Esophagus (tissue), 2 donors: ENCODE measurements at regions not wholly inside any gene's neighbourhood (a gene's known extent, or its start where the extent isn't known, plus 50 kb on each side); places are given as distances from the start of the nearest gene placed in this dataset.

Experiments used
- H3K27ac ChIP-seq, 2 donors: one replicate each; pipeline ENCODE4 v1.5.1; 2013; ENCODE audit warnings: low read depth in 2 of 2, mild to moderate bottlenecking in 2 of 2, inconsistent platforms in 1 of 2, low read length in 1 of 2, moderate library complexity in 1 of 2
- H3K27me3 ChIP-seq, 2 donors: one replicate each; pipeline ENCODE4 v1.6.1; 2013; ENCODE audit warnings: low read length in 2 of 2, control low read depth in 1 of 2, mild to moderate bottlenecking in 1 of 2; ENCODE audit not compliant: insufficient read depth in 2 of 2, control insufficient read depth in 1 of 2
- H3K36me3 ChIP-seq, 2 donors: one replicate each; pipeline ENCODE4 v1.6.1; 2013; ENCODE audit warnings: low read length in 1 of 2; ENCODE audit not compliant: control insufficient read depth in 2 of 2, insufficient read depth in 2 of 2
- H3K4me1 ChIP-seq, 2 donors: one replicate each; pipeline ENCODE4 v1.6.1; 2013; ENCODE audit warnings: low read length in 1 of 2; ENCODE audit not compliant: control insufficient read depth in 2 of 2, insufficient read depth in 2 of 2
- H3K4me3 ChIP-seq, 2 donors: one replicate each; pipeline ENCODE4 v1.5.1; 2013; ENCODE audit warnings: low read length in 2 of 2, mild to moderate bottlenecking in 2 of 2, low read depth in 1 of 2, moderate library complexity in 1 of 2
- H3K9me3 ChIP-seq, 2 donors: one replicate each; pipeline ENCODE4 v1.6.1; 2013; ENCODE audit warnings: mild to moderate bottlenecking in 2 of 2, low read depth in 1 of 2, low read length in 1 of 2, moderate library complexity in 1 of 2; ENCODE audit not compliant: control insufficient read depth in 2 of 2, insufficient read depth in 1 of 2
- WGBS, 2 donors: extraction: QIAGEN DNeasy Blood & Tissue Kit; methylation state at CpG; one replicate each; pipeline ENCODE4 v1.1.7; 2013; 5-methylcytosine and 5-hydroxymethylcytosine counted together
- donor health status: healthy with polysubstance abuse.
- donor health status: Bipolar disorder and iron deficiency.

GRCh38 chr13:83532809-83533208 lies 349.5 kb downstream of the SLITRK1 start:
- H3K4me1 ChIP-seq = peaks cover 0 to 4% of the 10 kb centered on the region in 2 donors
- H3K9me3 ChIP-seq = peaks cover 0 to 6% of the 10 kb centered on the region in 2 donors
- no peak overlapping the region for H3K27ac ChIP-seq
- H3K4me3 ChIP-seq = no peak overlapping the region
- WGBS, 2 donors = 90 to 94% methylated on average over 12 of the region's 12 CpGs
- H3K27me3 ChIP-seq = no peaks in the 10 kb centered on the region
- H3K36me3 ChIP-seq = no peaks in the 10 kb centered on the region

- Histone ChIP-seq H3K27me3 (no peaks in the 10 kb centered on the region), H3K4me1 (peaks cover 0 to 4% of the 10 kb centered on the region in 2 donors), H3K36me3 (no peaks in the 10 kb centered on the region), H3K4me3 (no peak overlapping the region), H3K27ac (no peak overlapping the region), H3K9me3 (peaks cover 0 to 6% of the 10 kb centered on the region in 2 donors)
- WGBS, 2 donors = 66 to 73% methylated on average over 1 of the region's 1 CpG
These were observed 351.3 kb downstream of the SLITRK1 start for GRCh38 chr13:83531022-83531421.

- Histone ChIP-seq H3K27ac (no peak overlapping the region), H3K4me1 (no peaks in the 10 kb centered on the region), H3K36me3 (no peaks in the 10 kb centered on the region), H3K4me3 (no peak overlapping the region), H3K27me3 (no peaks in the 10 kb centered on the region), H3K9me3 (no peaks in the 10 kb centered on the region)
- WGBS, 2 donors = 95% methylated on average over 25 of the region's 25 CpGs
These were observed 365.5 kb downstream of the SLITRK1 start for GRCh38 chr13:83516781-83517180.

GRCh38 chr13:83515268-83516015 lies 366.8 kb downstream of the SLITRK1 start:
- H3K9me3 ChIP-seq = no peaks in the 10 kb centered on the region
- 67 to 83% methylated on average over 1 of the region's 1 CpG for WGBS, 2 donors
- H3K36me3 ChIP-seq = no peaks in the 10 kb centered on the region
- no peak overlapping the region for H3K4me3 ChIP-seq
- no peak overlapping the region for H3K27ac ChIP-seq
- no peaks in the 10 kb centered on the region for H3K4me1 ChIP-seq
- H3K27me3 ChIP-seq = no peaks in the 10 kb centered on the region

- Histone ChIP-seq H3K9me3 (no peaks in the 10 kb centered on the region), H3K27ac (no peak overlapping the region), H3K4me1 (no peaks in the 10 kb centered on the region), H3K27me3 (no peaks in the 10 kb centered on the region), H3K36me3 (no peaks in the 10 kb centered on the region), H3K4me3 (no peak overlapping the region)
- WGBS, 2 donors = 10 to 15% methylated on average over 1 of the region's 1 CpG
These were observed 373.4 kb downstream of the SLITRK1 start for GRCh38 chr13:83508771-83509301.

- Histone ChIP-seq H3K9me3 (no peaks in the 10 kb centered on the region), H3K4me1 (no peaks in the 10 kb centered on the region), H3K4me3 (no peak overlapping the region), H3K36me3 (no peaks in the 10 kb centered on the region), H3K27ac (no peak overlapping the region), H3K27me3 (no peaks in the 10 kb centered on the region)
- 57 to 64% methylated on average over 1 of the region's 1 CpG for WGBS, 2 donors
These were observed 378.9 kb downstream of the SLITRK1 start for GRCh38 chr13:83503424-83503823.

- Histone ChIP-seq H3K27ac (no peak overlapping the region), H3K27me3 (no peaks in the 10 kb centered on the region), H3K9me3 (no peaks in the 10 kb centered on the region), H3K36me3 (no peaks in the 10 kb centered on the region), H3K4me1 (no peaks in the 10 kb centered on the region), H3K4me3 (no peak overlapping the region)
These were observed 383.0 kb downstream of the SLITRK1 start for GRCh38 chr13:83499286-83499685.

- Histone ChIP-seq H3K27ac (no peak overlapping the region), H3K27me3 (no peaks in the 10 kb centered on the region), H3K36me3 (no peaks in the 10 kb centered on the region), H3K4me1 (no peaks in the 10 kb centered on the region), H3K9me3 (no peaks in the 10 kb centered on the region), H3K4me3 (no peak overlapping the region)
- 57 to 58% methylated on average over 2 of the region's 2 CpGs for WGBS, 2 donors
These were observed 383.6 kb downstream of the SLITRK1 start for GRCh38 chr13:83498481-83499190.

GRCh38 chr13:83498045-83498444 lies 384.2 kb downstream of the SLITRK1 start:
- Histone ChIP-seq H3K4me3 (no peak overlapping the region), H3K4me1 (no peaks in the 10 kb centered on the region), H3K27me3 (no peaks in the 10 kb centered on the region), H3K36me3 (no peaks in the 10 kb centered on the region), H3K27ac (no peak overlapping the region), H3K9me3 (no peaks in the 10 kb centered on the region)
